RWPE2 (cell line): ENCODE measurements at regions not wholly inside any gene's neighbourhood (a gene's known extent, or its start where the extent isn't known, plus 50 kb on each side); places are given as distances from the start of the nearest gene placed in this dataset.

Experiments used
- ATAC-seq: fragments of 200-7000 bp; cut with Tn5 transposase; 3 replicates; pipeline ENCODE4 v1.9.1; 2021; ENCODE audit warnings: low read depth
- DNase-seq: peaks from one replicate; pipeline ENCODE4 v3.0.0-alpha.2; 2020; ENCODE audit warnings: low spot score
- H3K27ac ChIP-seq: fragments of 450-650 bp; 2 replicates; pipeline ENCODE4 v1.5.1; 2017; ENCODE audit warnings: mild to moderate bottlenecking; ENCODE audit not compliant: poor library complexity, severe bottlenecking
- H3K27me3 ChIP-seq: fragments of 250-450 bp; sonication (Bioruptor Pico); 2 replicates; pipeline ENCODE4 v1.5.1; 2021; ENCODE audit warnings: mild to moderate bottlenecking, moderate library complexity; ENCODE audit not compliant: insufficient read depth, poor library complexity, severe bottlenecking
- H3K36me3 ChIP-seq: fragments of 250-450 bp; sonication (Bioruptor Pico); 2 replicates; pipeline ENCODE4 v1.5.1; 2020; ENCODE audit warnings: low read depth, mild to moderate bottlenecking, moderate library complexity
- H3K4me1 ChIP-seq: fragments of 250-450 bp; sonication (Bioruptor Pico); 2 replicates; pipeline ENCODE4 v1.5.1; 2021; ENCODE audit warnings: mild to moderate bottlenecking, moderate library complexity; ENCODE audit not compliant: insufficient read depth, poor library complexity, severe bottlenecking
- H3K4me3 ChIP-seq: fragments of 250-450 bp; sonication (Bioruptor Pico); 2 replicates; pipeline ENCODE4 v1.5.1; 2021; ENCODE audit warnings: mild to moderate bottlenecking, moderate library complexity; ENCODE audit not compliant: severe bottlenecking
- H3K9me3 ChIP-seq: fragments of 250-450 bp; sonication (Bioruptor Pico); 2 replicates; pipeline ENCODE4 v1.5.1; 2021; ENCODE audit warnings: mild to moderate bottlenecking, moderate library complexity; ENCODE audit not compliant: severe bottlenecking
- CTCF ChIP-seq: fragments of 450-650 bp; IDR thresholded peaks from one replicate; pipeline ENCODE4 v1.5.1; 2017; ENCODE audit warnings: mild to moderate bottlenecking, moderate library complexity; ENCODE audit not compliant: poor library complexity, severe bottlenecking

GRCh38 chr2:107669335-107669734 lies 157.4 kb upstream of the RGPD4 start:
- H3K4me3 ChIP-seq = no peak overlapping the region
- no peaks in the 10 kb centered on the region for H3K27me3 ChIP-seq
- ATAC-seq (peak; percentile 52; the same call in 2 of the 3 replicates), DNase-seq (no peak)
- no peaks in the 10 kb centered on the region for H3K4me1 ChIP-seq
- H3K36me3 ChIP-seq = no peaks in the 10 kb centered on the region
- TF ChIP-seq CTCF = peak; percentile 49
- no peaks in the 10 kb centered on the region for H3K9me3 ChIP-seq
- H3K27ac ChIP-seq = no peak overlapping the region

GRCh38 chr2:107681936-107682335 lies 144.8 kb upstream of the RGPD4 start:
- no peaks in the 10 kb centered on the region for H3K9me3 ChIP-seq

GRCh38 chr2:107684421-107684820 lies 142.3 kb upstream of the RGPD4 start:
- Histone ChIP-seq H3K4me3 (no peak overlapping the region), H3K9me3 (no peaks in the 10 kb centered on the region), H3K27ac (no peak overlapping the region), H3K36me3 (no peaks in the 10 kb centered on the region), H3K4me1 (no peaks in the 10 kb centered on the region), H3K27me3 (no peaks in the 10 kb centered on the region)
- ATAC-seq (no peak), DNase-seq (no peak)
- TF ChIP-seq CTCF = no peak

More at GRCh38 chr2:107681936-107682335, 144.8 kb upstream of the RGPD4 start:
- Histone ChIP-seq H3K27me3 (no peaks in the 10 kb centered on the region), H3K4me1 (no peaks in the 10 kb centered on the region), H3K27ac (no peak overlapping the region), H3K36me3 (no peaks in the 10 kb centered on the region), H3K4me3 (no peak overlapping the region)
- DNase-seq (no peak), ATAC-seq (no peak)
- TF ChIP-seq CTCF = no peak

- Histone ChIP-seq H3K4me3 (no peak overlapping the region), H3K27me3 (no peaks in the 10 kb centered on the region), H3K36me3 (no peaks in the 10 kb centered on the region), H3K27ac (no peak overlapping the region), H3K9me3 (no peaks in the 10 kb centered on the region), H3K4me1 (no peaks in the 10 kb centered on the region)
- no peak for ATAC-seq
- no peak for TF ChIP-seq CTCF
- DNase-seq = no peak
Observed at GRCh38 chr2:107685421-107685986, 141.2 kb upstream of the RGPD4 start.

GRCh38 chr2:107687073-107687472 lies 139.6 kb upstream of the RGPD4 start:
- Histone ChIP-seq H3K36me3 (no peaks in the 10 kb centered on the region), H3K4me3 (no peak overlapping the region), H3K27me3 (no peaks in the 10 kb centered on the region), H3K4me1 (no peaks in the 10 kb centered on the region), H3K27ac (no peak overlapping the region), H3K9me3 (no peaks in the 10 kb centered on the region)
- no peak for TF ChIP-seq CTCF
- ATAC-seq (no peak), DNase-seq (no peak)
